ENCODE measurements at regions not wholly inside any gene's neighbourhood (a gene's known extent, or its start where the extent isn't known, plus 50 kb on each side); places are given as distances from the start of the nearest gene placed in this dataset. TPM values are rescaled to one million over a fixed set of nuclear protein-coding genes. Genes with fewer than 3 reads are reported as not detected.

GRCh38 chr1:38097284-38097898, 50.8 kb upstream of the POU3F1 start:
- Histone ChIP-seq H3K36me3 (ENCODE audit: control insufficient read depth in 2 of 2, extremely low read depth in 1 of 2, insufficient read depth in 2 of 2, low read length in 2 of 2) (no peaks in the 10 kb centered on the region), H3K4me3 (replicated peaks in 1 of 3; ENCODE audit: insufficient read depth in 1 of 3, low read depth in 1 of 3, low read length in 3 of 3) (no peak overlapping the region), H3K9me1 (replicated peaks; ENCODE audit: control insufficient read depth, extremely low read depth, insufficient read depth, low read length) (no peaks in the 10 kb centered on the region), H2AFZ (ENCODE audit: low read depth, low read length) (no peak overlapping the region), H3K79me2 (ENCODE audit: control insufficient read depth, insufficient read depth, low read length) (no peaks in the 10 kb centered on the region), H3K4me2 (ENCODE audit: insufficient read depth, low read length) (no peak overlapping the region), H3K27ac (ENCODE audit: insufficient read depth, low read depth, low read length) (no peak overlapping the region), H3K4me1 (ENCODE audit: control insufficient read depth, extremely low read depth, insufficient read depth, low read length) (no peaks in the 10 kb centered on the region), H3K9ac (replicated peaks; ENCODE audit: extremely low read depth, insufficient read depth, low read length) (no peak overlapping the region), H4K20me1 (replicated peaks; ENCODE audit: control insufficient read depth, extremely low read depth, insufficient read depth, low read length) (no peaks in the 10 kb centered on the region), H3K27me3 (ENCODE audit: control insufficient read depth in 2 of 2, insufficient read depth in 2 of 2, low read length in 2 of 2) (no peaks in the 10 kb centered on the region), H3K9me3 (replicated peaks; ENCODE audit: control insufficient read depth, insufficient read depth, low read length) (no peaks in the 10 kb centered on the region)
- dilution Hi-C loops (cut with MboI; ENCODE audit: extremely low pct_ligation_motif_present, low sequenced_read_pairs) (no loop called here), intact Hi-C loops (cut with micrococcal nuclease) (no loop called here)
- ChIA-PET CTCF (interaction anchor here (1.1 kb wide), 1 partner anchor 26 kb away, joined by 3 read pairs; no protein-coding TSS in a partner anchor), POLR2A (no interaction called here)
- FAIRE-seq = no peak
- no TSS peak for BruUV-seq (replicated peaks)
- DNase-seq (ENCODE audit: low read depth, low spot score) = no peak
- TF ChIP-seq GATA2 (IDR thresholded peaks at IDR 0.05; ENCODE audit: insufficient read depth, insufficient read length, low read depth, low read length) (no peak), FOS (IDR thresholded peaks at IDR 0.05; ENCODE audit: borderline replicate concordance, insufficient read depth, low read length) (no peak), EZH2 (IDR thresholded peaks at IDR 0.05; ENCODE audit: borderline replicate concordance, low read depth, low read length, severe bottlenecking) (no peak), MYC (IDR thresholded peaks at IDR 0.05; ENCODE audit: low read depth, low read length) (no peak), CTCF (IDR thresholded peaks at IDR 0.05; ENCODE audit: extremely low read depth in 1 of 2, insufficient read depth in 1 of 2, low read depth in 1 of 2, low read length in 2 of 2) (no peak), POLR2AphosphoS5 (IDR thresholded peaks at IDR 0.05; ENCODE audit: insufficient read depth, low read depth, low read length) (no peak), MAX (IDR thresholded peaks at IDR 0.05; ENCODE audit: insufficient read depth, insufficient read length) (no peak), JUN (IDR thresholded peaks at IDR 0.05; ENCODE audit: borderline replicate concordance, insufficient read depth, insufficient read length, low read depth) (no peak)

Small RNAs in the stretch of these regions (small RNA-seq; reads per million reads assigned to genes)
- not detected for gene RNU6-753P (ENCODE audit: insufficient read depth, insufficient read length, low read depth, low replicate concordance)
